Transverse colon (tissue), 4 donors: ENCODE measurements at regions not wholly inside any gene's neighbourhood (a gene's known extent, or its start where the extent isn't known, plus 50 kb on each side); places are given as distances from the start of the nearest gene placed in this dataset.
A peak's percentile ranks its signal among the peaks of the same experiment; 100 is the strongest.

ENCODE experiments used
- DNase-seq: peaks from one replicate; pipeline ENCODE4 v3.0.0-alpha.2; 2019
- H3K27ac ChIP-seq, 4 donors: fragments of 200-600 bp; sonication (generic); 2 replicates each; pipeline ENCODE4 v1.5.1; 2016 to 2018; ENCODE audit warnings: inconsistent platforms in 4 of 4
- H3K27me3 ChIP-seq: fragments of 200-600 bp; sonication (generic); 2 replicates; pipeline ENCODE4 v1.5.1; 2017; ENCODE audit warnings: inconsistent platforms
- H3K36me3 ChIP-seq, 4 donors: fragments of 200-600 bp; sonication (generic); 2 replicates each; pipeline ENCODE4 v1.5.1; 2017 to 2019; ENCODE audit warnings: inconsistent platforms in 4 of 4
- H3K4me1 ChIP-seq, 4 donors: fragments of 200-600 bp; sonication (generic); 2 replicates each; pipeline ENCODE4 v1.5.1; 2017 to 2020; ENCODE audit warnings: inconsistent platforms in 4 of 4
- H3K4me3 ChIP-seq, 4 donors: fragments of 200-600 bp; sonication (generic); 1 replicate in 1 of 4; 2 replicates in 3 of 4; pipeline versions ENCODE4 v1.5.1 to v1.6.1; 2017 to 2019; ENCODE audit warnings: inconsistent platforms in 4 of 4
- H3K9me3 ChIP-seq, 2 donors: fragments of 200-600 bp; sonication (generic); 2 replicates each; pipeline ENCODE4 v1.5.1; 2017 to 2019; ENCODE audit warnings: inconsistent platforms in 2 of 2
- CTCF ChIP-seq, 5 experiments: fragments of 200-600 bp in 3 of 5; fragments of 450-650 bp in 2 of 5; sonication (generic) in 3 of 5; IDR thresholded peaks; 1 replicate in 2 of 5; 2 replicates in 3 of 5; pipeline ENCODE4 v1.5.1; 2016 to 2017; ENCODE audit warnings: antibody characterized with exemption in 5 of 5, inconsistent platforms in 3 of 5, mild to moderate bottlenecking in 2 of 5, moderate library complexity in 1 of 5
- EP300 ChIP-seq: sonication (generic); formaldehyde crosslinking; IDR thresholded peaks from one replicate; pipeline ENCODE4 v1.6.1; 2017; ENCODE audit warnings: antibody characterized with exemption, low read depth
- POLR2A ChIP-seq: fragments of 450-650 bp; IDR thresholded peaks from one replicate; pipeline ENCODE4 v1.6.1; 2016; ENCODE audit warnings: antibody characterized with exemption, mild to moderate bottlenecking, moderate library complexity
- POLR2AphosphoS5 ChIP-seq, 3 donors: sonication (generic); formaldehyde crosslinking; IDR thresholded peaks; one replicate each; pipeline ENCODE4 v1.6.1; 2016; ENCODE audit warnings: antibody characterized with exemption in 3 of 3
- WGBS, 2 donors: methylation state at CpG; one replicate each; pipeline ENCODE4 v1.1.5; 2018; ENCODE audit warnings: low coverage in 1 of 2; 5-methylcytosine and 5-hydroxymethylcytosine counted together
- in situ Hi-C, 4 donors: fragments of 200-750 bp; cut with MboI; loops; one replicate each; pipeline versions ENCODE4 v1.15.0 to v1.15.1; 2017; ENCODE audit warnings: low sequenced_read_pairs in 3 of 4, low pct_ligation_motif_present in 1 of 4, low pct_unique_long_range_greater_than_20kb in 1 of 4
- intact Hi-C: fragments of 100-400 bp; cut with DNase I; formaldehyde crosslinking; loops from one replicate; pipeline ENCODE4 v1.15.1; 2023; ENCODE audit warnings: low total_unique reads

GRCh38 chr9:115943431-115944165, 210.0 kb upstream of the PAPPA start:
- no peaks in the 10 kb centered on the region for H3K36me3 ChIP-seq
- in situ Hi-C loops: no loop called here
- no peaks in the 10 kb centered on the region for H3K27me3 ChIP-seq
- H3K27ac ChIP-seq: peak overlapping the region; percentile 63 to 74 (median 68)
- H3K4me3 ChIP-seq: no peak overlapping the region
- H3K9me3 ChIP-seq: no peaks in the 10 kb centered on the region
- intact Hi-C loops: no loop called here
- no peak for DNase-seq
- no peaks in the 10 kb centered on the region for H3K4me1 ChIP-seq
- TF ChIP-seq POLR2AphosphoS5 (IDR thresholded peaks at IDR 0.05): no peak
- no peak for TF ChIP-seq POLR2A
- TF ChIP-seq CTCF (IDR thresholded peaks at IDR 0.05): no peak
- TF ChIP-seq EP300: no peak

- peak; percentile 50 for DNase-seq
- Histone ChIP-seq H3K36me3 (no peaks in the 10 kb centered on the region), H3K27ac (peak overlapping the region; percentile 63 to 74 (median 68)), H3K27me3 (no peaks in the 10 kb centered on the region), H3K9me3 (no peaks in the 10 kb centered on the region), H3K4me3 (no peak overlapping the region), H3K4me1 (no peaks in the 10 kb centered on the region)
- in situ Hi-C loops: no loop called here
- TF ChIP-seq POLR2AphosphoS5 (IDR thresholded peaks at IDR 0.05) (peak; percentile 11 to 82 (median 57)), POLR2A (no peak), CTCF (IDR thresholded peaks at IDR 0.05) (no peak), EP300 (peak; percentile 16)
- intact Hi-C loops: no loop called here
- 63 to 80% methylated on average over 1 to 10 of the region's 10 CpGs for whole genome bisulfite sequencing, 2 donors
Measured at GRCh38 chr9:115944166-115944948, 209.2 kb upstream of the PAPPA start.

GRCh38 chr9:115945009-115945431, 208.6 kb upstream of the PAPPA start:
- Histone ChIP-seq H3K4me1 (no peaks in the 10 kb centered on the region), H3K9me3 (no peaks in the 10 kb centered on the region), H3K4me3 (no peak overlapping the region), H3K27me3 (no peaks in the 10 kb centered on the region), H3K27ac (peak overlapping the region; percentile 63 to 70 (median 68)), H3K36me3 (no peaks in the 10 kb centered on the region)
- in situ Hi-C loops: no loop called here
- intact Hi-C loops: no loop called here
- DNase-seq: no peak
- TF ChIP-seq POLR2A: no peak
- TF ChIP-seq EP300: no peak

- H3K27me3 ChIP-seq: no peaks in the 10 kb centered on the region
- in situ Hi-C loops: no loop called here
- intact Hi-C loops: no loop called here
- H3K4me1 ChIP-seq: no peaks in the 10 kb centered on the region
- no peak overlapping the region for H3K4me3 ChIP-seq
- H3K27ac ChIP-seq: no peak overlapping the region
- WGBS, 2 donors: 34 to 39% methylated on average over 2 of the region's 2 CpGs
- TF ChIP-seq EP300: no peak
- TF ChIP-seq POLR2AphosphoS5 (IDR thresholded peaks at IDR 0.05): no peak
- no peak for TF ChIP-seq CTCF (IDR thresholded peaks at IDR 0.05)
- TF ChIP-seq POLR2A: no peak
- H3K9me3 ChIP-seq: no peaks in the 10 kb centered on the region
- no peaks in the 10 kb centered on the region for H3K36me3 ChIP-seq
- DNase-seq: no peak
Measured at GRCh38 chr9:115946530-115946929, 207.1 kb upstream of the PAPPA start.
